Activated CD4-positive, alpha-beta memory T cell treated with anti-CD3 and anti-CD28 coated beads for 36 hours (primary cell): ENCODE measurements at regions not wholly inside any gene's neighbourhood (a gene's known extent, or its start where the extent isn't known, plus 50 kb on each side); places are given as distances from the start of the nearest gene placed in this dataset.

Experiments used
- CTCF ChIA-PET: fragments of 350-600 bp; sonication (Branson Sonifier 250); formaldehyde crosslinking; loops from one replicate; lab custom pipeline; 2021; ENCODE audit warnings: antibody characterized with exemption, inconsistent platforms; lab: Charles Lee
- POLR2A ChIA-PET: fragments of 350-600 bp; sonication (Branson Sonifier 250); formaldehyde crosslinking; loops from one replicate; lab custom pipeline; 2021; ENCODE audit warnings: antibody characterized with exemption; lab: Charles Lee
- DNase-seq: peaks from one replicate; pipeline ENCODE4 v3.0.0-alpha.2; 2020
- H3K27ac Mint-ChIP-seq: one replicate; pipeline ENCODE4 v1.8.0; 2021; ENCODE audit warnings: mixed read lengths
- H3K27me3 Mint-ChIP-seq: one replicate; pipeline ENCODE4 v1.8.0; 2021; ENCODE audit warnings: mixed read lengths
- H3K36me3 Mint-ChIP-seq: one replicate; pipeline ENCODE4 v1.8.0; 2021; ENCODE audit warnings: mixed read lengths
- H3K4me1 Mint-ChIP-seq: one replicate; pipeline ENCODE4 v1.8.0; 2021; ENCODE audit warnings: low read depth, mixed read lengths
- H3K4me3 Mint-ChIP-seq: one replicate; pipeline ENCODE4 v1.8.0; 2021; ENCODE audit warnings: mild to moderate bottlenecking, mixed read lengths
- H3K9me3 Mint-ChIP-seq: one replicate; pipeline ENCODE4 v1.8.0; 2021; ENCODE audit warnings: mixed read lengths
- intact Hi-C: fragments of 100-400 bp; cut with micrococcal nuclease; formaldehyde crosslinking; loops from one replicate; pipeline ENCODE4 v1.15.1; 2023

DNA sequence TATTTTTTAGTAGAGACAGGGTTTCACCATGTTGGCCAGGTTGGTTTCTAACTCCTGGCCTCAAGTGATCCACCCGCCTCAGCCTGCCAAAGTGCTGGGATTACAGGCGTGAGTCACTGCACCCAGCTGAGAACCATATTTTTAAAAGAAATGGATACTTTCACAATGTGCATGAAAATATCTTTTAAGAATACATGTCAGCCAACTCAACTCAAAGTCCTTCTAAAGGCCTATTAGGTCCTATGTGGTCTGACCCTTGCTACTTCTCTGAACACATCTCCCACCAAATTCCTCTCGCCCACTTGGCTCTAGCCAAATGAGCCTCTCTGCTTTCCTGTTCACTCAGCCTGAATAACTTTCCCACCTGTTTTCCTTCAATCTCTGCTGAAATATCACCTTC is 119.6 kb downstream of the MTX2 start:
- POLR2A ChIA-PET = no interaction called here

DNA sequence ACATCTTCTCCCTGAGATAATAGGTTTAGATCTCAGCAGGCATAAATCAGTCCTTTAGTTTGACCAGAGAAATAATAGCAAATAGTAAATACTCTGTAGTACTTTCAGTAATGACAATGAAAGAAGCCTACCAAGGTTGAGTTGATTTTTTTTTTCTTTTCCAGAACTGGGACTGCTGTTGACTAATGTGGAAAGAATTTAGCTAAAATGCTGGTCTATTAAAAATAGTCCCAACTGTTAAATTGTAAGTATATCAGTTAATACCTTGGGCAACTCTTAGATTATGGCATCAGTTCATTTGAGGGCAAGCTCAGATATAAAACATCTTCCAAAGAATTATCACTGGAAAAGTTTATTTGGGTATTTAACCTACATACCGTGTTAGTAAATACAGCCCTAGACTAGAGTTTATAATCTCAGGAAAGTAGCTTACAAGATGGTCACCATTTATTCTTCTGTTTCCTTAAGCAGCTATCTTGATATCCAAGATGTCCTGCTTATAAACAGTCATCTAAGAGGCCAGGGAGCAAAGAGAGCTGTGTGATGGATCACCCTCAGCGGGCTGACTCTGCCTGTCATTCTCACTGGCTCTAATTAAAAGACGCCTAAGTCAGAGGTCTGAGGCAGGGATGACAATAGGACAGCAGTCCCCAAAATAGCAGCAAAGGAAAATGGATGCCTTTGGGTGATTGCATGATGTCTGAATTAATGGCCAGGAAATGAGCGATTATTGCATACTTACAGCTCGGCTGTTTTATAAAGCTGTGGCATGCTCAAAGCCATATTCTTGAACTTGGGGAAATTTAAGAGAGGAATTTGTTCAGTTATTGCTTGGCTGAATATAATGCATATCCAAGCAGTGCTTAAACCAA is 121.3 kb downstream of the MTX2 start:
- Mint-ChIP-seq H3K36me3 (no peaks in the 10 kb centered on the region), H3K9me3 (no peaks in the 10 kb centered on the region), H3K27ac (no peak overlapping the region), H3K4me1 (no peaks in the 10 kb centered on the region), H3K27me3 (peaks cover 17% of the 10 kb centered on the region), H3K4me3 (no peak overlapping the region)
- POLR2A ChIA-PET = no interaction called here
- DNase-seq = no peak
- intact Hi-C loops = no loop called here
- CTCF ChIA-PET = no interaction called here

More for the DNA sequence above, 119.6 kb downstream of the MTX2 start:
- intact Hi-C loops = no loop called here
- Mint-ChIP-seq H3K4me1 (no peaks in the 10 kb centered on the region), H3K9me3 (no peaks in the 10 kb centered on the region), H3K27me3 (peaks cover 15% of the 10 kb centered on the region), H3K27ac (no peak overlapping the region), H3K36me3 (no peaks in the 10 kb centered on the region), H3K4me3 (no peak overlapping the region)
- CTCF ChIA-PET = interaction anchor here (0.8 kb wide), 1 partner anchor 66 kb away, joined by 3 read pairs; no protein-coding TSS in a partner anchor
- DNase-seq = no peak

DNA sequence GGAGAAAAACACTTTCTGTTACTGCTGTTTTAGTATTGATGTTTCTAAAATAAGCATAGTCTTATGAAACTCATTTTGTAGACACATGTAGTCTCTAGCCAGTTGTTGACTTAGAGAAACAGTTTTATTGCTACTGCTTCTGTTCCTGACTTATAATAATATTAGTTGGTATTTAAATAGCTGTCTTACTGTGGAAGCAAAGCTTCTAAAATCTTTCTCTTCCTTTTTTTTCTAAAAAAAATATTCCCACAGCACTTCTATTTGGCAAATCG is 121.8 kb downstream of the MTX2 start:
- ChIA-PET CTCF (no interaction called here), POLR2A (no interaction called here)
- peaks cover 13% of the 10 kb centered on the region for H3K27me3 Mint-ChIP-seq
- no peak overlapping the region for H3K27ac Mint-ChIP-seq
- H3K36me3 Mint-ChIP-seq = no peaks in the 10 kb centered on the region
- no peak overlapping the region for H3K4me3 Mint-ChIP-seq
- intact Hi-C loops = no loop called here
- no peak for DNase-seq
- H3K9me3 Mint-ChIP-seq = no peaks in the 10 kb centered on the region
- H3K4me1 Mint-ChIP-seq = no peaks in the 10 kb centered on the region

DNA sequence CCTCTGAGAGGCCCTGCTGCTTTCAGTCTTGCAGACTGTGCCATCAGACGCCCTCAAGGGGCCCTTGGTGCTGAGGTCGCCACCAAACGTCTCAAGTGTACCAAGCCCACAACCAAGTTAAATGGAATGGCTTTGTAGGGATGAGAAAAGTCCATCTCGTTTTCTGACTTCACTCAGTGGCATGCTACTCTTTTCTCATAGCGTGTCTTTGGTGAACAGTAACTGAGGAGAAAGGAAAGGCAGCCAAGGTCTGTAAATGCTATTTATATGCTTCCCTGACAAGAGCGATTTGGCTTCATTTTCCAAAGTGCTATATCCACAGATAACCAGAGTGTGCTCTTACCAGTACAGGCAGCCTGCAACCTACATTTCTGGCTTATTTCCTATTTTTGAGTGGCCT is 123.0 kb downstream of the MTX2 start:
- H3K27ac Mint-ChIP-seq = no peak overlapping the region
- intact Hi-C loops = no loop called here

DNA sequence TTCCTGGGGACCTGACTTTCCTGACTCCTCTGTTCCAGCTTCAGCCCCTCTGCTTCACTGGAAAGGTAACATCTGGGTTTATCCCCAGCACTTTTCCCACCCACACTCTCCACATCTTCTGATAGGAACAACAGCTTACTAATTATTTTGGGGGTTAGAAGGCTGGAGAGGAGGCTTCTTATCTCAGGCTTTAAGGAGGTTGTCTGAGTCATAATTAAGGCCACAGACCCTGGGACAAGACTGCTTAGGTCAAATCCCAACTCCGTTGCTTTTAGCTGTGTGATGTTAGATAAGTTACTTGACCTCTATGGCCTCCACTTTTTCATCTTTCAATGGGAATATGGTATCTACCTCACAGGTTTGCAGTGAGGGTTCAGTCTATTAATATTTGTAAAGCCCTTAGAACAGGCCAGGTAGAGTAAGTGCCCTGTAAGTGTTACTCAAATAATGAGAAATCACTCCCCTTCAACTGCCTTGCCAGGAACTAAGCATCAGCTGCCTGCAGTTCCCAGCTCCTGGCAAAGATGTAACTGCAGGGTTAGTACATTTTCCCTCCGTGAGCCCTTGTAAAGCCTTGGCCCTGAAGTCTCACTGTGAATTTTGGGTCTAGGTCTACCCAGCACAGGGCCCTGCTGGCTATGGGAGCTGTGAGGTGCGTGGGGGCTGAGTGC is 123.6 kb downstream of the MTX2 start:
- Mint-ChIP-seq H3K27ac (no peak overlapping the region), H3K27me3 (peaks cover 16% of the 10 kb centered on the region), H3K4me1 (no peaks in the 10 kb centered on the region), H3K36me3 (no peaks in the 10 kb centered on the region), H3K4me3 (no peak overlapping the region), H3K9me3 (no peaks in the 10 kb centered on the region)
- ChIA-PET CTCF (interaction anchor here (0.8 kb wide), 1 partner anchor 62 kb away, joined by 3 read pairs; no protein-coding TSS in a partner anchor), POLR2A (no interaction called here)
- intact Hi-C loops = no loop called here
- DNase-seq = no peak

More for the DNA sequence above, 123.0 kb downstream of the MTX2 start:
- Mint-ChIP-seq H3K4me1 (no peaks in the 10 kb centered on the region), H3K36me3 (no peaks in the 10 kb centered on the region), H3K9me3 (no peaks in the 10 kb centered on the region), H3K4me3 (no peak overlapping the region), H3K27me3 (peaks cover 16% of the 10 kb centered on the region)
- POLR2A ChIA-PET = no interaction called here
- CTCF ChIA-PET = no interaction called here
- DNase-seq = no peak

DNA sequence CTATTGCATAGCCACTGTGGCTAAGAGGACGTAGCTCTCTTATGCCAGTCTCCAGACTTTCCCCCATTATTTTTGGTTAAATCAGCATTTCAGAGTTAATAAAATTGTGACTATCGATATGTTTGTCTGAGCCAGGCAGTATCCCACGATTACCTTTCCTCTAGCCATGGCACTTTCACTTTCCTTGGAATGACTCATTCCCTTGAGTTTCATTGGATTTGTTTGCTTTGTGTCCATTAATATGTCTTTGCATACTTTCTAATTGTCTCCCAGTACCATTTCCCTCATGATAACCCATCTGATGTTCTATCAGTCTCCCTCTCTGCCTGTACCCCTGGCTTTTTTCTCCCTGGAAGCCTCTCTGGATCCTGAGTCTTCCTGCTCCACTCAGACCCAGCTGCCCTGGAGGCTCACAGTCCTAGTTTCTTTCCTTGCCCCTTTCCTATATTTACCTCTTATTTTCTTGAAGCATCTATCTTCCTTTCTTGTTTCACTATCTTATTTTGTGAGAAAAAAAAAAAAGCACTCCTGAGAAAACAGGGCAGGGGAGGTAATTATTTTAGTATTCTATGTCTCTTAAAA is 126.1 kb downstream of the MTX2 start:
- Mint-ChIP-seq H3K36me3 (no peaks in the 10 kb centered on the region), H3K4me1 (no peaks in the 10 kb centered on the region), H3K27me3 (peaks cover 22% of the 10 kb centered on the region), H3K9me3 (no peaks in the 10 kb centered on the region), H3K4me3 (no peak overlapping the region), H3K27ac (no peak overlapping the region)
- CTCF ChIA-PET = no interaction called here
- intact Hi-C loops = no loop called here
- POLR2A ChIA-PET = no interaction called here
- no peak for DNase-seq

DNA sequence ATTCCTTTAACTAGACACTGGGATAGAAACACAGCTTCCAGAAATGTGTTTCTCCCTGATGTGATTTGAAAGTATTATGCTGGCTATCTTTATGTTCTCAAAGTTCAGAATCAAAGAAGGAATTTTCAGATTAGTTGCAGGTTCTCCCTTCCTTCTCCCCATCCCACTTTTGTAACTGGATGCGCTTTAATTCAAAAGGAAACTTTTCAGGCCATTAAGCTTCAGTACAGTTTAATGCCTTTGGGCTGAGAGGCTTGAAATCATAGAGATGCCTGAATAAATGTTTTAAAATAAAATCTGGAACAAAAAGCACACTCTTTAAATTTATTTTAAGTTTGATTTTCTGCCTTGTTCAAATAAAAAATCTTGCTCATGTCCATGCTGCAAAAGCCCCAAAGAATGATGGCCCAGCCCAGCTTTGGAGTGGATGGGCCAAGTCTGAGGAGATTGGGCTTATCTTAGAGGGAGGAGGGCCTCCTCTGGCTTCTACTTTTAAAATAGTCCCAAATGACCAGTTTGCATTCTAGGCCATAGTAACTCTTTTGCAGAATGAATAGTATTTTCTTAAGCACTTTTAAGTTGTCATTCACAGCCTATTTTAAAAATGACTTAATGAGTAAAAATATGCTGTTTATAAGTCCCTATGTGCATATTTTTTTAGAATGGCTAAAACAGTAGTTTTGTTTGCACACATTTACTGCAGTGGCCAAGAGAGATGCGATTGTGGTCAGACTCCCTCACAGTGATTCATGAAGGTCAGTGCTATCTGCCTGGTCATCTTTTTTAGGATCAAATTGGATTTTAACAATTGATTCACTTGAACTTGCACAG is 129.2 kb downstream of the MTX2 start:
- Mint-ChIP-seq H3K27ac (no peak overlapping the region), H3K27me3 (peaks cover 16% of the 10 kb centered on the region)
- CTCF ChIA-PET = no interaction called here

DNA sequence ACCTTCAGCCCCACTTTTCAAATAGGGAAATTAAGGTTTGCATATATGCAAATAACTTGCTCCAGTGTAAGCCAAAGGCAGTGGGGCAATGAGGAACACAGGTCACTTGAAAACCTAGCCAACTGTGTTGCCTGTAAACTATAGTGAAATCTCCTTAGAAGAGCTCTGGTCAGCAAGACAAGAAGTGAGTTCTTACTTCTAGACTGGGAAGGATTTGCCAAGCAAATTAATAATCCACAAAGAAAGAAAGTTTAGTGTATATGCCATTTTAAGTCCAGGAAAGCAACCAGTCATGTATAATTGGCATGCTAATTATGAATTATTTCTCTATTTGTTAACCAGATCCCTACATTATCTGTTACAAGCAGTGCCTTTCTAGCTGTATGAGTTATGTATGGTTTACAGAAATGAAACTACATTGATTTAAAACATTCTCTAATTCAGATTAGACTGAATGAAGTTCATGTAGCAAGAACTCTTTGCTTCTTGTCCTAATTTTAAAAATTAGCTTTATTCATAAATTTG is 129.9 kb downstream of the MTX2 start:
- no peak overlapping the region for H3K4me3 Mint-ChIP-seq
- DNase-seq = no peak
- POLR2A ChIA-PET = no interaction called here
- H3K27ac Mint-ChIP-seq = no peak overlapping the region
- no peaks in the 10 kb centered on the region for H3K9me3 Mint-ChIP-seq
- H3K27me3 Mint-ChIP-seq = peaks cover 16% of the 10 kb centered on the region
- intact Hi-C loops = no loop called here
- CTCF ChIA-PET = no interaction called here
- no peaks in the 10 kb centered on the region for H3K4me1 Mint-ChIP-seq
- no peaks in the 10 kb centered on the region for H3K36me3 Mint-ChIP-seq

More for the DNA sequence above, 129.2 kb downstream of the MTX2 start:
- Mint-ChIP-seq H3K4me1 (no peaks in the 10 kb centered on the region), H3K9me3 (no peaks in the 10 kb centered on the region), H3K4me3 (no peak overlapping the region), H3K36me3 (no peaks in the 10 kb centered on the region)
- intact Hi-C loops = no loop called here
- no peak for DNase-seq
- POLR2A ChIA-PET = no interaction called here

DNA sequence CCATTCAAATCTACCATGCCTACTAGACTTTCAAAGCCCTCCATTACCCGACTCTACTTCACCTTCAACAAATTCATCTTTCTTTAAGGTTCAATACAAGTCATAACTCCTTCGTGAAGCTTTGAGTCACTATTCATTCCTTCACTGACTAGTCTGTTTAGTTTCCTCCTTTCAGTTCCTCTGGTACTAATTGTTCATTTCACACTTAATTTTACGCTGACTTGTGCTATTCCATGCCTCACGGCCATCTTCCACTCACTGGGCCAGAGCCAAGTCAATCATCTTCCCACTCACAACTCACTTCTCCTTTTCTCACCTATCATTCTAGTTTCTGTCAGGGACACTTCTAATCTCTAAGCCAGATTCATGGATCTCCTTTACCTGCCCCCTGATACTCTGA is 136.2 kb downstream of the MTX2 start:
- POLR2A ChIA-PET = no interaction called here
- no peak overlapping the region for H3K27ac Mint-ChIP-seq
- DNase-seq = no peak
- H3K4me3 Mint-ChIP-seq = no peak overlapping the region
- H3K4me1 Mint-ChIP-seq = no peaks in the 10 kb centered on the region
- CTCF ChIA-PET = no interaction called here
- intact Hi-C loops = no loop called here
- H3K9me3 Mint-ChIP-seq = no peaks in the 10 kb centered on the region
- peaks cover 4% of the 10 kb centered on the region for H3K27me3 Mint-ChIP-seq
- no peaks in the 10 kb centered on the region for H3K36me3 Mint-ChIP-seq

DNA sequence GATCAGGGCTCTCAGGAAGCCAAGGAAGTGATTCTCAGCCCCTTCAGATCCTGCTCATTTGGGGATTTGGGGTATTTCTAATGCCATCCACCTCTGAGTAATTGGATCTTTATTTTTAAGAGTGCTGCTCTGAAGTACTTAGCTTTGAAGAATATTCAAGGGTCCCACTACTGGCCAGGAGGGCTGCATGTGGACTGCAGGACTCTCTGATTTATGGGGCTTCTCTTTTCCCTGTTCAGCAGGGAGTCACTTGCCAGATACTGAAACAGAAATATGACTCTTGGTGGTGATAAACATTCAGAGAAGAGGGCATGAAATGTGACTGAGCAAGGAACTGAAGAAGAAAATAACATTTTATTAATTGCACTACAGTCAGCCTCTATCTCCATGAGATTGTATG is 138.5 kb downstream of the MTX2 start:
- H3K9me3 Mint-ChIP-seq = no peaks in the 10 kb centered on the region
- intact Hi-C loops = no loop called here
- no peaks in the 10 kb centered on the region for H3K4me1 Mint-ChIP-seq
- POLR2A ChIA-PET = no interaction called here
- CTCF ChIA-PET = no interaction called here
- no peak overlapping the region for H3K27ac Mint-ChIP-seq
- H3K4me3 Mint-ChIP-seq = no peak overlapping the region
- peaks cover 12% of the 10 kb centered on the region for H3K27me3 Mint-ChIP-seq
- DNase-seq = no peak
- no peaks in the 10 kb centered on the region for H3K36me3 Mint-ChIP-seq

DNA sequence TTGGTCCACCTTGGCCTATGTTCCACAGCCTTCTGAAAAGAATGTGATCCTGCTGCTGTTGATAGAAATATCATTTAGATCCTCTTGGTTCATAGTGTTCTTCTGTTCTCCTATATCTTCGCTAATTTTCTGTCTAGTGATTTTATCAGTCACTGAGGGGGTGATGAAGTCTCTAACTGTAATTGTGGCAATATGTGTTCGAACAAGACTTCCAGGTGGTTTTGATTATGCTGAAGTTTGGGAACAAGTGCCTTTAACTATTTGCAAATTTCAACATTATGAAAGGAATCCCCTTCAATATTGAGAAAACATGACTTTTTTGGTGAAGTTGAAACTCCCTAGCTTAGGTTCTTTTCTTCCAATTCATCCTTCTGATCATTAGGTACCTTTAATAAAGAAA is 140.4 kb downstream of the MTX2 start:
- no peak overlapping the region for H3K27ac Mint-ChIP-seq
- H3K27me3 Mint-ChIP-seq = peaks cover 19% of the 10 kb centered on the region
- no peaks in the 10 kb centered on the region for H3K9me3 Mint-ChIP-seq
- H3K36me3 Mint-ChIP-seq = no peaks in the 10 kb centered on the region
- no peaks in the 10 kb centered on the region for H3K4me1 Mint-ChIP-seq
- H3K4me3 Mint-ChIP-seq = no peak overlapping the region
- no peak for DNase-seq
- intact Hi-C loops = no loop called here
- CTCF ChIA-PET = no interaction called here
- POLR2A ChIA-PET = no interaction called here

DNA sequence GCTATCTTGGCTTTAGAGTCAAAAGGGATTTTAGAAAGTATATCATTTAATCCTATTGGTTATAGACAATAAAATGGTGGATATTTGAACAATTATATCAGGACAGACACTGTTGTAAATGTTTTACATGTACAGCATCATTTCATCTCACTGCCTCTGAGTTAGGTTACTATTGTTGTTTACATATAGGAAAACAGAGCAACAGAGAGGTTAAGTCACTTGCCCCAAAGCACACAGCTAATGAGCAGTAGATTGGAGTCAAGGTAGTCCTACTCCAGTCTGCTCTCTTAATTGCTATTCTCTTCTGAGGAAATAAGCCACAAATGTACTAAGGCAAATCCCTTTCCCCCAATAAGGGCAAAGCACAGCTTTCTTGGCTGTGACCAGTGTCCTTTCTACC is 142.9 kb downstream of the MTX2 start:
- no peaks in the 10 kb centered on the region for H3K4me1 Mint-ChIP-seq
- ChIA-PET POLR2A (no interaction called here), CTCF (no interaction called here)
- no peak for DNase-seq
- intact Hi-C loops = no loop called here
- H3K36me3 Mint-ChIP-seq = no peaks in the 10 kb centered on the region
- H3K9me3 Mint-ChIP-seq = no peaks in the 10 kb centered on the region
- H3K4me3 Mint-ChIP-seq = no peak overlapping the region
- H3K27me3 Mint-ChIP-seq = peaks cover 25% of the 10 kb centered on the region
- no peak overlapping the region for H3K27ac Mint-ChIP-seq
